IMR-90 (cell line): ENCODE measurements at regions not wholly inside any gene's neighbourhood (a gene's known extent, or its start where the extent isn't known, plus 50 kb on each side); places are given as distances from the start of the nearest gene placed in this dataset.

Experiments
- ATAC-seq: fragments of 200-7000 bp; cut with Tn5 transposase; 2 replicates; pipeline ENCODE4 v1.9.1; 2020; ENCODE audit warnings: low read depth, mild to moderate bottlenecking, moderate library complexity
- BruUV-seq: library from RNA; stranded (reverse); fragments of 400-500 nt; replicated peaks from 2 replicates; lab custom pipeline; 2021; lab: Mats Ljungman, UMichigan
- CTCF ChIA-PET: fragments of 300-600 bp; formaldehyde crosslinking; extraction: SDS; loops from one replicate; lab custom pipeline; 2021; ENCODE audit warnings: antibody characterized with exemption; lab: Yijun Ruan, JAX
- POLR2A ChIA-PET: fragments of 300-600 bp; sonication (Branson Sonifier 250); formaldehyde crosslinking; loops from one replicate; lab custom pipeline; 2022; ENCODE audit warnings: antibody characterized with exemption; ENCODE audit not compliant: unreplicated experiment; lab: Charles Lee
- DNase-seq: peaks from one replicate; pipeline ENCODE4 v3.0.0; 2013
- H2AFZ ChIP-seq: replicated peaks from 2 replicates; pipeline ENCODE3; 2013; ENCODE audit warnings: low read length, mild to moderate bottlenecking; ENCODE audit not compliant: poor library complexity
- H2AK5ac ChIP-seq: 2 replicates; pipeline ENCODE4 v1.6.1; 2013; ENCODE audit warnings: low read depth, low read length, inconsistent platforms
- H2AK9ac ChIP-seq: replicated peaks from 2 replicates; pipeline ENCODE3; 2013; ENCODE audit warnings: mild to moderate bottlenecking, low read depth, low read length, moderate library complexity; ENCODE audit not compliant: poor library complexity
- H2BK120ac ChIP-seq: 2 replicates; pipeline ENCODE4 v1.6.1; 2013; ENCODE audit warnings: low read depth, low read length, inconsistent platforms
- H2BK15ac ChIP-seq: 3 replicates; pipeline ENCODE4 v1.6.1; 2013; ENCODE audit warnings: low read depth, low read length, inconsistent platforms
- H2BK20ac ChIP-seq: 2 replicates; pipeline ENCODE4 v1.6.1; 2013; ENCODE audit warnings: low read depth, mild to moderate bottlenecking, inconsistent platforms, low read length, moderate library complexity
- H2BK5ac ChIP-seq: 2 replicates; pipeline ENCODE4 v1.6.1; 2013; ENCODE audit warnings: mild to moderate bottlenecking, low read depth, low read length, inconsistent platforms; ENCODE audit not compliant: poor library complexity, severe bottlenecking
- H3K14ac ChIP-seq: replicated peaks from 2 replicates; pipeline ENCODE4 v1.6.1; 2013; ENCODE audit warnings: low read depth, low read length, inconsistent platforms
- H3K18ac ChIP-seq: 2 replicates; pipeline ENCODE4 v1.6.1; 2013; ENCODE audit warnings: low read depth, low read length, control low read depth
- H3K23ac ChIP-seq: 2 replicates; pipeline ENCODE4 v1.6.1; 2013; ENCODE audit warnings: low read depth, low read length, inconsistent platforms
- H3K27ac ChIP-seq: 2 replicates; pipeline ENCODE4 v1.5.1; 2013; ENCODE audit warnings: mild to moderate bottlenecking, control low read depth, low read length; ENCODE audit not compliant: insufficient read depth
- H3K27me3 ChIP-seq: 2 replicates; pipeline ENCODE4 v1.6.1; 2013; ENCODE audit warnings: low read length; ENCODE audit not compliant: control insufficient read depth, insufficient read depth
- H3K36me3 ChIP-seq: 2 replicates; pipeline ENCODE4 v1.6.1; 2013; ENCODE audit warnings: low read length, mixed read lengths; ENCODE audit not compliant: control insufficient read depth, insufficient read depth
- H3K4ac ChIP-seq: 2 replicates; pipeline ENCODE4 v1.6.1; 2013; ENCODE audit warnings: low read depth, low read length, inconsistent platforms
- H3K4me1 ChIP-seq: 2 replicates; pipeline ENCODE4 v1.6.1; 2013; ENCODE audit warnings: low read length, mixed read lengths; ENCODE audit not compliant: control insufficient read depth, insufficient read depth
- H3K4me2 ChIP-seq: 2 replicates; pipeline ENCODE4 v1.6.1; 2013; ENCODE audit warnings: low read depth, mild to moderate bottlenecking, control low read depth, low read length, moderate library complexity
- H3K4me3 ChIP-seq: 2 replicates; pipeline ENCODE4 v1.5.1; 2013; ENCODE audit warnings: low read depth, mild to moderate bottlenecking, control low read depth, low read length, moderate library complexity; ENCODE audit not compliant: insufficient read depth
- H3K56ac ChIP-seq: 2 replicates; pipeline ENCODE4 v1.6.1; 2013; ENCODE audit warnings: low read length, inconsistent platforms; ENCODE audit not compliant: insufficient read depth; ENCODE audit errors: extremely low read depth
- H3K79me1 ChIP-seq, 2 experiments: 2 replicates each; pipeline ENCODE4 v1.6.1; 2013; ENCODE audit warnings: low read length in 2 of 2, inconsistent platforms in 1 of 2, low read depth in 1 of 2
- H3K9ac ChIP-seq: 2 replicates; pipeline ENCODE4 v1.6.1; 2013; ENCODE audit warnings: low read depth, low read length, control low read depth
- H3K9me1 ChIP-seq: 2 replicates; pipeline ENCODE4 v1.6.1; 2013; ENCODE audit warnings: low read length, inconsistent platforms; ENCODE audit not compliant: insufficient read depth
- H3K9me3 ChIP-seq: 2 replicates; pipeline ENCODE4 v1.6.1; 2013; ENCODE audit warnings: low read length; ENCODE audit not compliant: control insufficient read depth, insufficient read depth
- H4K20me1 ChIP-seq: 2 replicates; pipeline ENCODE4 v1.6.1; 2013; ENCODE audit warnings: low read length, inconsistent platforms; ENCODE audit not compliant: insufficient read depth
- H4K5ac ChIP-seq: 2 replicates; pipeline ENCODE4 v1.6.1; 2013; ENCODE audit warnings: mild to moderate bottlenecking, low read depth, low read length, control low read depth
- H4K8ac ChIP-seq, 2 experiments: 2 replicates each; pipeline ENCODE4 v1.6.1; 2013; ENCODE audit warnings: low read depth in 2 of 2, low read length in 2 of 2, control low read depth in 1 of 2, inconsistent platforms in 1 of 2
- H4K91ac ChIP-seq: 2 replicates; pipeline ENCODE4 v1.6.1; 2013; ENCODE audit warnings: low read depth, low read length, inconsistent platforms; ENCODE audit not compliant: insufficient read depth
- CEBPB ChIP-seq: IDR thresholded peaks from 2 replicates; pipeline ENCODE4 v1.6.1; 2012; ENCODE audit warnings: low read depth, low read length, improper control_type of control experiment
- CHD1 ChIP-seq: IDR thresholded peaks from 2 replicates; pipeline ENCODE4 v1.6.1; 2012; ENCODE audit warnings: low read depth, low read length, improper control_type of control experiment
- FOS ChIP-seq: fragments of 150-350 bp; IDR thresholded peaks from 2 replicates; pipeline ENCODE4 v1.6.1; 2016; ENCODE audit warnings: low read depth, low read length
- MAFK ChIP-seq: IDR thresholded peaks from 2 replicates; pipeline ENCODE4 v1.6.1; 2012; ENCODE audit warnings: low read depth, low read length, improper control_type of control experiment
- MAZ ChIP-seq: IDR thresholded peaks from 2 replicates; pipeline ENCODE4 v1.6.1; 2012; ENCODE audit warnings: low read depth, mild to moderate bottlenecking, low read length, improper control_type of control experiment, moderate library complexity, borderline replicate concordance
- POLR2A ChIP-seq: IDR thresholded peaks from 2 replicates; pipeline ENCODE4 v1.6.1; 2012; ENCODE audit warnings: mild to moderate bottlenecking, low read depth, low read length
- RAD21 ChIP-seq: IDR thresholded peaks from 2 replicates; pipeline ENCODE4 v1.6.1; 2012; ENCODE audit warnings: low read length, improper control_type of control experiment
- RCOR1 ChIP-seq: IDR thresholded peaks from 2 replicates; pipeline ENCODE4 v1.6.1; 2012; ENCODE audit warnings: mild to moderate bottlenecking, low read length, improper control_type of control experiment; ENCODE audit not compliant: insufficient replicate concordance
- RFX5 ChIP-seq: IDR thresholded peaks from 2 replicates; pipeline ENCODE4 v1.8.0; 2012; ENCODE audit warnings: low read depth, mild to moderate bottlenecking, low read length, moderate library complexity
- SMC3 ChIP-seq: fragments of 150-350 bp; IDR thresholded peaks from 2 replicates; pipeline ENCODE4 v1.6.1; 2016; ENCODE audit warnings: low read depth, mild to moderate bottlenecking, antibody characterized with exemption, low read length, moderate library complexity
- WGBS, 2 experiments: methylation state at CpG; one replicate each; pipeline versions ENCODE4 v1.1.5 to v1.1.7; 2013; ENCODE audit warnings: missing lambda C conversion rate in 2 of 2; ENCODE audit not compliant: insufficient read length in 1 of 2; ENCODE audit errors: extremely low coverage in 2 of 2; 5-methylcytosine and 5-hydroxymethylcytosine counted together
- dilution Hi-C: fragments of 300-500 bp; cut with HindIII; formaldehyde crosslinking; loops from one replicate; pipeline ENCODE4 v1.14.3; 2018; ENCODE audit warnings: low sequenced_read_pairs; ENCODE audit not compliant: unreplicated experiment
- in situ Hi-C: fragments of 300-500 bp; cut with MboI; formaldehyde crosslinking; loops from 3 replicates; pipeline ENCODE4 v1.14.3; 2019; ENCODE audit warnings: low sequenced_read_pairs, inconsistent platforms, mixed read lengths
- intact Hi-C: fragments of 100-400 bp; cut with micrococcal nuclease; formaldehyde crosslinking; loops from 2 replicates; pipeline ENCODE4 v1.10.0; 2022
- TF ChIP-seq, protein P1 (sequence below): conservative IDR thresholded peaks from 2 replicates; pipeline ENCODE4 v1.5.1; 2012; ENCODE audit warnings: mild to moderate bottlenecking, low read depth, low read length, improper control_type of control experiment

DNA sequence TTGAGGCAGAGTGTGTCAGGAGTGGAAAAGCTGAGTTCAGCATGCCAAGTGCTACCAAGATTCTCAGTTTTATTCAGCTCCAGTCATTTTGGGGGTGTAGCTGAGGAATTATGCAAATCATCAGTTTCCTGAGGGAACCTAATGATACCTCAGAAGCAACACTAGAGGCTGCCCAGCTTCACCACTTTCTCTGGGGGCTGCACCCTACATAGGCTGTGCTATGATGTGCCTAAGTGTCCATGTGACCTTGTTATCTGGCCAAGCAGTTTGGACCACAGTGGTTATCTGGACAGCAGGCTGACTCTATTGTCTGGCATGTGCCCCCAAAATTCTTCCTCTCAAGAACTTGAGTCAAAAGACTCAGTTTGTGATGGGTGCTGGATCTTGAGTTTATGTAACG is 374.6 kb upstream of the SYNCRIP start:
- intact Hi-C loops, result no loop called here

More for the DNA sequence above, 374.6 kb upstream of the SYNCRIP start:
- Histone ChIP-seq H3K4me1 (no peaks in the 10 kb centered on the region), H3K56ac (no peak overlapping the region), H4K20me1 (no peaks in the 10 kb centered on the region), H3K9me1 (no peaks in the 10 kb centered on the region), H4K91ac (no peak overlapping the region), H2BK5ac (no peak overlapping the region), H2AK9ac (no peak overlapping the region), H3K18ac (no peak overlapping the region), H2BK20ac (no peak overlapping the region), H2BK120ac (no peak overlapping the region), H3K4me3 (no peak overlapping the region), H3K4me2 (no peak overlapping the region), H3K4ac (no peak overlapping the region), H3K36me3 (no peaks in the 10 kb centered on the region), H3K14ac (no peak overlapping the region), H3K9me3 (peaks cover 9% of the 10 kb centered on the region; the same call in 1 of the 2 replicates), H3K27ac (no peak overlapping the region), H2BK15ac (no peak overlapping the region), H3K27me3 (no peaks in the 10 kb centered on the region), H4K8ac (no peak overlapping the region), H3K79me1 (no peaks in the 10 kb centered on the region), H3K9ac (no peak overlapping the region), H3K23ac (no peak overlapping the region), H2AFZ (no peak overlapping the region), H2AK5ac (no peak overlapping the region), H4K5ac (no peak overlapping the region)
- DNase-seq (no peak), ATAC-seq (no peak)
- BruUV-seq, result no TSS peak
- WGBS, 2 experiments, result no CpG with 5 or more reads among the region's 1 CpG
- TF ChIP-seq RAD21, result no peak
- TF ChIP-seq FOS, result no peak
- no peak for TF ChIP-seq RFX5
- TF ChIP-seq SMC3, result no peak
- TF ChIP-seq MAZ, result no peak
- TF ChIP-seq, protein P1, sequence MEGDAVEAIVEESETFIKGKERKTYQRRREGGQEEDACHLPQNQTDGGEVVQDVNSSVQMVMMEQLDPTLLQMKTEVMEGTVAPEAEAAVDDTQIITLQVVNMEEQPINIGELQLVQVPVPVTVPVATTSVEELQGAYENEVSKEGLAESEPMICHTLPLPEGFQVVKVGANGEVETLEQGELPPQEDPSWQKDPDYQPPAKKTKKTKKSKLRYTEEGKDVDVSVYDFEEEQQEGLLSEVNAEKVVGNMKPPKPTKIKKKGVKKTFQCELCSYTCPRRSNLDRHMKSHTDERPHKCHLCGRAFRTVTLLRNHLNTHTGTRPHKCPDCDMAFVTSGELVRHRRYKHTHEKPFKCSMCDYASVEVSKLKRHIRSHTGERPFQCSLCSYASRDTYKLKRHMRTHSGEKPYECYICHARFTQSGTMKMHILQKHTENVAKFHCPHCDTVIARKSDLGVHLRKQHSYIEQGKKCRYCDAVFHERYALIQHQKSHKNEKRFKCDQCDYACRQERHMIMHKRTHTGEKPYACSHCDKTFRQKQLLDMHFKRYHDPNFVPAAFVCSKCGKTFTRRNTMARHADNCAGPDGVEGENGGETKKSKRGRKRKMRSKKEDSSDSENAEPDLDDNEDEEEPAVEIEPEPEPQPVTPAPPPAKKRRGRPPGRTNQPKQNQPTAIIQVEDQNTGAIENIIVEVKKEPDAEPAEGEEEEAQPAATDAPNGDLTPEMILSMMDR, result no peak
- TF ChIP-seq CEBPB, result no peak
- no peak for TF ChIP-seq POLR2A
- TF ChIP-seq RCOR1, result no peak
- TF ChIP-seq MAFK, result no peak
- TF ChIP-seq CHD1, result no peak
- in situ Hi-C loops (no loop called here), dilution Hi-C loops (no loop called here)
- ChIA-PET POLR2A (no interaction called here), CTCF (interaction anchor here (0.7 kb wide), 1 partner anchor 893 kb away, joined by 5 read pairs; no protein-coding TSS in a partner anchor)
